GM19043 (cell line): ENCODE measurements at regions not wholly inside any gene's neighbourhood (a gene's known extent, or its start where the extent isn't known, plus 50 kb on each side); places are given as distances from the start of the nearest gene placed in this dataset.
"Not testable (repeated sequence)": the region's sequence is repeated elsewhere in the genome, so short reads cannot be mapped to it uniquely, and the experiment has no call there.

Experiments used
- ATAC-seq: cut with Tn5 transposase; IDR thresholded peaks from one replicate; pipeline ENCODE4 v1.9.1; 2021; ENCODE audit warnings: low read depth; ENCODE audit not compliant: unreplicated experiment

- no peak for ATAC-seq
Measured at GRCh38 chr11:88061111-88061510, 114.1 kb downstream of the RAB38 start.

- no peak for ATAC-seq
Measured at GRCh38 chr11:88059326-88059725, 115.9 kb downstream of the RAB38 start.

GRCh38 chr11:88051396-88051795, 123.8 kb downstream of the RAB38 start:
- no peak for ATAC-seq

- no peak for ATAC-seq
Measured at GRCh38 chr11:88050247-88050646, 125.0 kb downstream of the RAB38 start.

GRCh38 chr11:88045288-88045687, 130.0 kb downstream of the RAB38 start:
- ATAC-seq, result not testable (repeated sequence)

GRCh38 chr11:88044658-88045057, 130.6 kb downstream of the RAB38 start:
- not testable (repeated sequence) for ATAC-seq

- no peak for ATAC-seq
Measured at GRCh38 chr11:88043149-88043548, 132.1 kb downstream of the RAB38 start.

- no peak for ATAC-seq
Measured at GRCh38 chr11:88042647-88043046, 132.6 kb downstream of the RAB38 start.

GRCh38 chr11:88042238-88042637, 133.0 kb downstream of the RAB38 start:
- no peak for ATAC-seq

- no peak for ATAC-seq
Measured at GRCh38 chr11:88041679-88042078, 133.6 kb downstream of the RAB38 start.

- ATAC-seq, result no peak
Measured at GRCh38 chr11:88040148-88040496, 135.1 kb downstream of the RAB38 start.

- no peak for ATAC-seq
Measured at GRCh38 chr11:88039476-88040147, 135.6 kb downstream of the RAB38 start.

- no peak for ATAC-seq
Measured at GRCh38 chr11:88038063-88038462, 137.2 kb downstream of the RAB38 start.

- ATAC-seq, result no peak
Measured at GRCh38 chr11:88036701-88037100, 138.5 kb downstream of the RAB38 start.

GRCh38 chr11:88035271-88035670, 140.0 kb downstream of the RAB38 start:
- ATAC-seq, result no peak

- no peak for ATAC-seq
Measured at GRCh38 chr11:88017666-88018065, 157.6 kb downstream of the RAB38 start.

GRCh38 chr11:88016392-88017170, 158.7 kb downstream of the RAB38 start:
- ATAC-seq, result peak; percentile 94

GRCh38 chr11:88015170-88015569, 160.1 kb downstream of the RAB38 start:
- ATAC-seq, result no peak

- ATAC-seq, result no peak
Measured at GRCh38 chr11:88013508-88014065, 161.7 kb downstream of the RAB38 start.

- ATAC-seq, result no peak
Measured at GRCh38 chr11:88012456-88012855, 162.8 kb downstream of the RAB38 start.

GRCh38 chr11:87976009-87976408, 199.2 kb downstream of the RAB38 start:
- ATAC-seq, result no peak

- ATAC-seq, result no peak
Measured at GRCh38 chr11:87974797-87975196, 200.4 kb downstream of the RAB38 start.
